ENCODE measurements at regions not wholly inside any gene's neighbourhood (a gene's known extent, or its start where the extent isn't known, plus 50 kb on each side); places are given as distances from the start of the nearest gene placed in this dataset.
A peak's percentile ranks its signal among the peaks of the same experiment; 100 is the strongest.
"Not testable (repeated sequence)": the region's sequence is repeated elsewhere in the genome, so short reads cannot be mapped to it uniquely, and the experiment has no call there.

DNA sequence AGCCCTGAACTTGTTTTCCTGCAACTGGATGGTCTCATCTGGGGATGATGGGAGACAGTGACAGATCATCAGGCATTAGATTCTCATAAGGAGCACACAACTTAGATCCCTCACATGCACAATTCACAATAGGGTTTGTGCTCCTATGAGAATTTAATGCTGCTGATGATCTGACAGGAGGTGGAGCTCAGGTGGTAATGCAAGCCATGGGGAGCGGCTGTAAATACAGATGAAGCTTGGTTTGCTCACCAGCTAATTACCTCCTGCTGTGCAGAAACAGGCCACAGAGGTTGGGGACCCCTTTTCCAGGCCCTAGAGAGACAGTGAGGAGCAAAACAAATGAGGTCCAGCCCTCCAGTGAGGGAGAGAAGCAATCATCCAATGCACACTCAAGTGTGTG, 168.6 kb downstream of the RGS9 start:
- DNase-seq (ENCODE audit: low spot score): no peak

DNA sequence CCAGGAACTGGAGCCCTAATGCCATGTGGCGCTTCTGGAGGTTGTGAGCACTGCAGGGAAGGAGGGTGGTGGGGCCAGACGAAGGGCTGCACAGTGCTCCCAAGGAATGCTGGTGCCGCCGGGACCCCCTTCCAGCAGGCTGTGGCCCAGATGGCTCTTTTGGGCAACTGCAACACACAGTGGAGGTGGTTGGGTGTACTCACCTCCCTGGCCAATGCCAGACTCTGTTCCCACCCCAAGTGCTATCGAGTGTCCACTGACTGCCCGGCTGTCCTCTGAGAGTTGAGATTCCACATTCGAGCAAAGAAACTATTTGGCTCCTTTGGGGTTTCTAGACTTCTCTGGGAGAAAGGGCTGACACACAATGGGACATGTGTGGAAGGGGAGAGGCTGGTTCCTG, 167.9 kb downstream of the RGS9 start:
- DNase-seq (ENCODE audit: low spot score): no peak

- not testable (repeated sequence) for DNase-seq (ENCODE audit: low spot score)
Measured at GRCh38 chr17:65301882-65302281, 164.7 kb downstream of the RGS9 start.

DNA sequence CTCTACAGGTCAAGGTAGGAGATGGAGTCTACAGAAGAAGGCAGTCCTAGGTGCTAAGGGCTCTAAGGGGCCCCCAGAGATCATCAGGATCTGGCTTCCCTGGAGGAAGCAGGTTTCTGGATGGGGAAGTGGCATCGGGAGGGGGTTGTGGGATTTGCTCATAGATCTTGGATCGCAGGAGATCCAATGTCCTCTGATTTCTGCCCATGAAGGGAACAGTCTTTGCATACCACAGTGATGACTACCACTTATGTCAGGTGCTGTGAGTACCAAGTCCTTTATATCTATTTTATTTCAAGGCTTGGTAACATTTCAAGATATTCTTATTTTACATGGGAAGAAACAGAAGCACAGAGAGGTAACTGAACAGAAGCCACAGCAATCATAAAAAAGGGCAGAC, 164.0 kb downstream of the RGS9 start:
- no peak for DNase-seq (ENCODE audit: low spot score)

- DNase-seq (ENCODE audit: low spot score): no peak
Measured at GRCh38 chr17:65297916-65298315, 160.7 kb downstream of the RGS9 start.

- no peak for DNase-seq (ENCODE audit: low spot score)
Measured at GRCh38 chr17:65297384-65297783, 160.2 kb downstream of the RGS9 start.

DNA sequence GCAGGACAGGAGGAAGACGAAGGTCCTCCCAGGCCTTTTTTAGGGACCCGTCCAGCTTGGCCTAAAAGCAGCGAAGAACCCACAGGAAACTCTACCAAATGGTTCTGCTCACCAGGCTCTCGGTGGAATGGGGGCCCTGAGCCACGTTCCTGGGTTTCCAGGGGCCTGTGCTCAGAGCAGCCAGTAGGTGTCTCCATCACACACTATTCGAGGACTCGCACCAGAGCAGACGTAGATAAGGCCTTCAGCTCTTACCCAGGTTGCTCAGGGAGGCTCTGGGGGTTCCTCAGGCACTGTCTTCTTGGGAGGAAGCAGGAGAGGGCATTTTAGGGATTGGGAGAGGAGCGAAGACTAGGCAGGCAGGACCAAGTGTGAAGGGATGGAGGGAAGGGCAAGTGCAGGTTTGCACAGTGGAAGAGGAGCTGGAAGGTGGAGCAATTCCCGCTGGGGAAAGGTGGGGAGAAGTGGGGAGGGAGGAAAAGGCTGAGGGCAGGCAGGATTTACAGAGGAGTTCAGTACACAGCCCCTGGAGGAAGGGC, 157.1 kb downstream of the RGS9 start:
- peak; percentile 64 for DNase-seq (ENCODE audit: low spot score)

- DNase-seq (ENCODE audit: low spot score): no peak
Measured at GRCh38 chr17:65293584-65294180, 156.5 kb downstream of the RGS9 start.

DNA sequence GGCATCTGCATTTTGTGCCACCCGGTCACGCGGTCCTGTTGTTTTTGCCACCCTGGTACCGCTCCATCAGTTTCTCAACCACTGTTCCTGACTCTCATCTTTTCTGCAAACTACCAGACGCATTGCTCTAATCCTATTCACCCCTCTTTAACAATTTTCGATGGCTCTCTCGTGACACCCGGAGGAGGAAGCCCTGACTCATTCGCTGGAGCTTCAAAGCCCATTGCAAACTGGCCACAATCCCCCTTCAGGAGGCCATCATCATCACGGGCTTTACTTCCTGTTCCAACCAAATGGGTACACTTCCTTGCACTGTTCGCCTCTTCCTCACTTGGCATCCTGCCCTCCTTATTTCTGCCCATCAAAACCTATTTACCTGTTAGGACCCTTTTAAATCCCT, 155.3 kb downstream of the RGS9 start:
- DNase-seq (ENCODE audit: low spot score): no peak

DNA sequence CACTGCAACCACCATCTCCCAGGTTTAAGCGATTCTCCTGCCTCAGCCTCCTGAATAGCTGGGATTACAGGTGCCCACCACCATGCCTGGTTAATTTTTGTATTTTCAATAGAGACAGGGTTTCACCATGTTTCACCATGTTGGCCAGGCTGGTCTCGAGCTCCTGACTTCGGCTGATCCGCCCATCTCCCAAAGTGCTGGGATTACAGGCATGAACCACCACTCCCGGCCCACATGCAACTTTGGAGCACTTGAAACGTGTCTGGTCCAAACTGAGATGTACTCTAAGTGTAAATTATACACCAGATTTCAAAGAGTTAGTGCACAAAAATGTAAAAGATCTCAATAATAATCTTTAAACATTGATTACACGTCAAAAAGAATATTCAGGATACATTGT, 154.1 kb downstream of the RGS9 start:
- not testable (repeated sequence) for DNase-seq (ENCODE audit: low spot score)

- no peak for DNase-seq (ENCODE audit: low spot score)
Measured at GRCh38 chr17:65290616-65291015, 153.4 kb downstream of the RGS9 start.

DNA sequence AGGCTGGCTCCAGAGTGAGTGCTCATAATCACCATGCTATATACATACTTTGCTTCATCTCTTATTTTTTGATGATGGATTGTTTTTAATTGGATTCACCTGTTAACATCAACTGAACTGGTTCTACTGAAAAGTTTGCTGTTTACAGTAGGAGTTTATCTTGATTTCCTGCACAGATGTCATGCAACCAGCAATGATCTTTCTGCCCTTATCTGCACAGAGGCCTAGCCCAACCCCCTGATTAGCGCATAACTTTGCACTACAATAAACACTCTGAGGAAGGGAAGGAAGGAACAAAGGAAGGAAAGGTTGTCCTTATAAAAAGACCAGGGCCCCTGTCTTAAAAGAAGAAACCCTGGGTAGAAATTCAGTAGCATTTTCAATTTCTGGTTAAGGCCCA, 152.9 kb downstream of the RGS9 start:
- no peak for DNase-seq (ENCODE audit: low spot score)

DNA sequence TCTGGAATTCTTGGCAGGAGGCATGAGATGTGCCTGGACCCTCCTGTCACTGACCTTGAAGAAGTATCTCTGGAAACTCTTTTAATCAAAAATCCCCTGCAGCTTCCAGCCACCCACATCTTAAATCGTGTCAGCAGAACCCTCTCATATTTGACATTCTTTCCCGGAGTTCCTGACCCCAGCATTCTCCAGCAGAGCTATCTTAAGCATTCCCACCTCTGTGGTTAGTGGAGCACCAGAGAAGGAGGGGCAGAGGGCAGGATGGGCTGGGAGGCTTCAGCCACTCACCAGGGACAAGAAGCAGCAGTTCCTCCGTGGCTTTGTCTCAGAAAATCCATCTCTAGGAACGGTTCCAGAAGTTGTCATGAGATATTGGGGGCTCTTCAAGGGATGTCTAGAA, 149.9 kb downstream of the RGS9 start:
- no peak for DNase-seq (ENCODE audit: low spot score)

GRCh38 chr17:65283704-65284103, 146.5 kb downstream of the RGS9 start:
- no peak for DNase-seq (ENCODE audit: low spot score)

- DNase-seq (ENCODE audit: low spot score): no peak
Measured at GRCh38 chr17:65279456-65279855, 142.3 kb downstream of the RGS9 start.

- no peak for DNase-seq (ENCODE audit: low spot score)
Measured at GRCh38 chr17:65278820-65279184, 141.6 kb downstream of the RGS9 start.

- DNase-seq (ENCODE audit: low spot score): no peak
Measured at GRCh38 chr17:65278050-65278819, 141.1 kb downstream of the RGS9 start.

- no peak for DNase-seq (ENCODE audit: low spot score)
Measured at GRCh38 chr17:65277576-65277975, 140.4 kb downstream of the RGS9 start.
